ENCODE measurements at regions not wholly inside any gene's neighbourhood (a gene's known extent, or its start where the extent isn't known, plus 50 kb on each side); places are given as distances from the start of the nearest gene placed in this dataset.

GRCh38 chr2:195026261-195026660 is 630.8 kb upstream of the SLC39A10 start:
- Histone ChIP-seq H3K27me3 (no peaks in the 10 kb centered on the region), H3K36me3 (no peaks in the 10 kb centered on the region), H3K27ac (no peak overlapping the region), H3K4me3 (ENCODE audit: low read depth in 1 of 2, low read length in 1 of 2) (no peak overlapping the region), H3K9me3 (no peaks in the 10 kb centered on the region), H3K4me1 (ENCODE audit: control insufficient read depth in 1 of 2, insufficient read depth in 1 of 2, low read depth in 1 of 2, low read length in 1 of 2) (no peaks in the 10 kb centered on the region)
- no peak for TF ChIP-seq CTCF (IDR thresholded peaks at IDR 0.05)

- no peak overlapping the region for H3K4me3 ChIP-seq (ENCODE audit: low read depth in 1 of 2, low read length in 1 of 2)
- H3K27ac ChIP-seq: no peak overlapping the region
- no peaks in the 10 kb centered on the region for H3K4me1 ChIP-seq (ENCODE audit: control insufficient read depth in 1 of 2, insufficient read depth in 1 of 2, low read depth in 1 of 2, low read length in 1 of 2)
- H3K27me3 ChIP-seq: no peaks in the 10 kb centered on the region
- H3K36me3 ChIP-seq: no peaks in the 10 kb centered on the region
- no peaks in the 10 kb centered on the region for H3K9me3 ChIP-seq
- TF ChIP-seq CTCF (IDR thresholded peaks at IDR 0.05): no peak
These were observed 634.6 kb upstream of the SLC39A10 start for GRCh38 chr2:195022508-195022830.

GRCh38 chr2:195021711-195022507 is 635.1 kb upstream of the SLC39A10 start:
- Histone ChIP-seq H3K36me3 (no peaks in the 10 kb centered on the region), H3K4me1 (ENCODE audit: control insufficient read depth in 1 of 2, insufficient read depth in 1 of 2, low read depth in 1 of 2, low read length in 1 of 2) (no peaks in the 10 kb centered on the region)
- no peak for TF ChIP-seq CTCF (IDR thresholded peaks at IDR 0.05)

GRCh38 chr2:195018462-195018861 is 638.6 kb upstream of the SLC39A10 start:
- no peak for TF ChIP-seq CTCF (IDR thresholded peaks at IDR 0.05)
- no peaks in the 10 kb centered on the region for H3K27me3 ChIP-seq
- H3K27ac ChIP-seq: no peak overlapping the region
- H3K36me3 ChIP-seq: no peaks in the 10 kb centered on the region
- no peaks in the 10 kb centered on the region for H3K4me1 ChIP-seq (ENCODE audit: control insufficient read depth in 1 of 2, insufficient read depth in 1 of 2, low read depth in 1 of 2, low read length in 1 of 2)
- H3K9me3 ChIP-seq: no peaks in the 10 kb centered on the region
- H3K4me3 ChIP-seq (ENCODE audit: low read depth in 1 of 2, low read length in 1 of 2): no peak overlapping the region

More at GRCh38 chr2:195021711-195022507, 635.1 kb upstream of the SLC39A10 start:
- no peak overlapping the region for H3K27ac ChIP-seq
- no peak overlapping the region for H3K4me3 ChIP-seq (ENCODE audit: low read depth in 1 of 2, low read length in 1 of 2)
- H3K27me3 ChIP-seq: no peaks in the 10 kb centered on the region
- H3K9me3 ChIP-seq: no peaks in the 10 kb centered on the region

GRCh38 chr2:195017890-195018289 is 639.1 kb upstream of the SLC39A10 start:
- H3K36me3 ChIP-seq: no peaks in the 10 kb centered on the region
- H3K9me3 ChIP-seq: no peaks in the 10 kb centered on the region
- H3K27ac ChIP-seq: no peak overlapping the region
- H3K4me1 ChIP-seq (ENCODE audit: control insufficient read depth in 1 of 2, insufficient read depth in 1 of 2, low read depth in 1 of 2, low read length in 1 of 2): no peaks in the 10 kb centered on the region
- TF ChIP-seq CTCF (IDR thresholded peaks at IDR 0.05): no peak
- H3K27me3 ChIP-seq: no peaks in the 10 kb centered on the region
- no peak overlapping the region for H3K4me3 ChIP-seq (ENCODE audit: low read depth in 1 of 2, low read length in 1 of 2)
